ENCODE measurements at regions not wholly inside any gene's neighbourhood (a gene's known extent, or its start where the extent isn't known, plus 50 kb on each side); places are given as distances from the start of the nearest gene placed in this dataset.

- TF ChIP-seq POLR2A (IDR thresholded peaks at IDR 0.05) (no peak), CTCF (IDR thresholded peaks at IDR 0.05) (no peak)
These were observed 104.6 kb downstream of the SIK1 start for GRCh38 chr21:43322311-43322710.
